ENCODE measurements at regions not wholly inside any gene's neighbourhood (a gene's known extent, or its start where the extent isn't known, plus 50 kb on each side); places are given as distances from the start of the nearest gene placed in this dataset.
"Not testable (repeated sequence)": the region's sequence is repeated elsewhere in the genome, so short reads cannot be mapped to it uniquely, and the experiment has no call there.

DNA sequence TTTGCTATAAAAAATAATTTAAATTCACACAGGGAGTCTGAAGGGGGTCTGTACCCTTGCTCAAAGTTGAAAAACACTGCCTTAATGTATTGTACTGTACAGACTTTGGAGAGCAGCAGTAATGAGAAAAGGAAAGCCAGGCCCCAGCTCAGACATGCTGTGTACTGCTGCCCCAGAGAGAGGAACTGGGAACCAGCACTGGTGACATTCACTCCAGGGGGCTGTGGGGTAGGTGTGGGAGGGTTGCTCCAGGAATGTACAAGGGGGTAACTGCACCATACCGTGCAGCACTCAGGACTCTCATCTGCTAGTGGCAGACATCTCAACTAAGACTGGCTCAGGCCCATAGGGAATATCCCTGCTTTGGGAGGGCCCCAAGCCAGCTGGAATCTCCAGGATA lies 146.0 kb upstream of the RMP24 start:
- ATAC-seq, result no peak

GRCh38 chr18:35827275-35827902 lies 145.1 kb upstream of the RMP24 start:
- peak; percentile 32 for ATAC-seq
- DNase-seq, result no peak

More for the DNA sequence above, 146.0 kb upstream of the RMP24 start:
- no peak for DNase-seq

DNA sequence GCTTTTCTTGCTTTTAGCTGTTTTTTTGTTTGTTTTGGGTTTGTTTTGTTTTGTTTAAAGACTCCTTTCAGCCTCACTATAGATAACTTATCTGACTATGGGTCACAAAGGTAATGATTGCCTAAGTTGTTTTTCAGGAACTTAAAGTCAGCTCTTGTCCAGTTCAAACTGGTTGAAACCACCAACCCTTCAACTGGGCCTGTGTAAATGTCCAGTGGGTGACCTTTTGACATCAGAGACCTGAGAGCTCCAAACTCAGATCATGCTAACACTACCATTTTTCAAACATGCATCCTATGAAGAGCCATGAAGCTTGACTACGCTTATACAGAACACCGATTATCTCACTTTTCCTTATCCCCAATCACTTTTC lies 144.6 kb upstream of the RMP24 start:
- DNase-seq (no peak), ATAC-seq (no peak)

GRCh38 chr18:35828591-35828990 lies 143.9 kb upstream of the RMP24 start:
- DNase-seq, result no peak
- no peak for ATAC-seq

GRCh38 chr18:35835366-35835765 lies 137.1 kb upstream of the RMP24 start:
- ATAC-seq (no peak), DNase-seq (no peak)

GRCh38 chr18:35835833-35836232 lies 136.6 kb upstream of the RMP24 start:
- ATAC-seq (no peak), DNase-seq (no peak)

GRCh38 chr18:35836932-35837331 lies 135.5 kb upstream of the RMP24 start:
- DNase-seq (no peak), ATAC-seq (no peak)

- DNase-seq (no peak), ATAC-seq (no peak)
These were observed 134.5 kb upstream of the RMP24 start for GRCh38 chr18:35837922-35838496.

DNA sequence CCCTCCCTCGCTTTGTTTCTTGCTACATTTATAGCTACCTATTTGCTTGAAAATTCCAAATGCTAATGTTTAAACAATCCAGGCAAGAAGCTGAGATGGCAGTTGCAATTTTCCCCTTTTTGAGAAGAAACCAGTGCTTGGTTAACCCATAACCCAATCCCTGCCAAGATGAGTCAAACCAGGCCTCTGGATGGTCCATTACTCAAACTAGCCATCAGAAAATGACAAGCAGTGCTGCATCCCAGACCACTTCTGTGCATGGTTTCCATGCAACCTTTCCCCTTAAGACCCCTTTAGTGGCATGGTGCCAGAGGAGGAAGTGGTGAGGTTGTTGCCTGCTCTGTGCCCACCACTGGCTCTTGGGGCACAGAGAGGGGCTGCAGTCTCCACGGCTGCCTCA lies 131.2 kb upstream of the RMP24 start:
- DNase-seq, result no peak
- no peak for ATAC-seq

DNA sequence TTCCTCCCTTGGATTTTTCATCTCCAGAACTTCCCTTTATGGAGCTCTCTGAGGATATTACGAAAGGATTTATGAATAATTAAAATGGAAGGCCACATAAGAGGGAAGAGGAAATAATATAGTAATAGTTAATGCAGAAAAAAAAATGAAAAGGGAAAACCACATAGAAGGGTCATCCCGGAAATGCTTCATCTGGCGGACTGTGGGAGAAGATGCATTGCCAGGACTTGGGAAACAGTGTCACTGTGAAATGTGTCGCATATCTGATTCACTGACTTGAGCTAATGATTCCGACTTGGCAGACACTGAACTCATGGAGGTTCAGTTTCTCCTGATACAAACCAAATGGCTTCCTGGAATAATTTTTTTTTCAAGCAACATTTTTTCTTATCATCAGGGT lies 129.9 kb upstream of the RMP24 start:
- DNase-seq (no peak), ATAC-seq (no peak)

GRCh38 chr18:35848321-35848720 lies 124.2 kb upstream of the RMP24 start:
- DNase-seq, ATAC-seq: not testable (repeated sequence)

DNA sequence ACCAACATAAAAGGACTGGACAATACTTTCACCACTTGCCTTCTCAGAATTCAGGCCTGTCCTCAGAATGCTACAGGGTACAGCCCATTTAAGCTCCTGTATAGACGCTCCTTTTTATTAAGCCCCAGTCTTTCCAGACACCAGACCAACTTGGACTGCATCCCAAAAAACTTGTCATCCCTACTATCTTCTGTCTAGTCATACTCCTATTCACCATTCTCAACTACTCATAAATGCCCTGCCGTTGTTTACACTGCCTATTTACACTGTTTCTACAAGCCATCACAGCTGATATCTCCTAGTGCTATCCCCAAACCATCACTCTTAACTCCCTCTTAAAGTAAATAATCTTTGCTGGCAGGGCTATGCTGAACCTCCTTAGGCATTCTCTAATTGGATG lies 123.2 kb upstream of the RMP24 start:
- not testable (repeated sequence) for ATAC-seq, DNase-seq

DNA sequence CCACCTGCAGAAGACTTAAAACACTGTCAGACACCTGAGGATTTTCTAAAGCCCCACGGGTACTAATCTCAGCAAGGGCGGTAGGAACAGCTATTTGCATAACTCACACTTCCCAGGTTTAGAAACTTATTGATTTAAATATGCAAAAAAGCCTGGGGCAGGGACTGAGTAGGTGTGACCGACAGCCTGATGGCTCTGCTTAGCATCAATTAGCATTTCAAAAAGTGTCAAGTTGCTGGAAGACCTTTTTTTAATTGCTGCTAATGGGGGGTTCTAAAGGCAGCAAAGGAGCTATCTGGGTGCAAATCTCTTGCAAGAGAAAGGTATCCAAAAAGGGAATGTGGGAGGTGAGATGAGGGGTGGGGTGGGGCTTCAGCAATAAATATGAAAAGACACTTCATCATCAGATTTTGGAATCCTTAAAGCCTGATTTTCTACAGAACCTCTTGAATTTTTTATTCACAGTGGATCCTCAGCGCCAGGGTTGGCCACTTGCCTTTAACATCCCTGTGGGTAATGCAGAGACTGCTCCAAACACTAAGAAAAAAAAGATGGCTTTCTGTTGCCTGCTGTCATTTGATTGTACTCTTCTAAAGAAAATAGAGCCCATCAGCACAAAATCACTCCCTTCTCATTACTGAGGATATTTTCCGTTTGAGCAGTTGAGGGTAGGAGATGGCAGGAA lies 121.1 kb upstream of the RMP24 start:
- DNase-seq (no peak), ATAC-seq (no peak)

DNA sequence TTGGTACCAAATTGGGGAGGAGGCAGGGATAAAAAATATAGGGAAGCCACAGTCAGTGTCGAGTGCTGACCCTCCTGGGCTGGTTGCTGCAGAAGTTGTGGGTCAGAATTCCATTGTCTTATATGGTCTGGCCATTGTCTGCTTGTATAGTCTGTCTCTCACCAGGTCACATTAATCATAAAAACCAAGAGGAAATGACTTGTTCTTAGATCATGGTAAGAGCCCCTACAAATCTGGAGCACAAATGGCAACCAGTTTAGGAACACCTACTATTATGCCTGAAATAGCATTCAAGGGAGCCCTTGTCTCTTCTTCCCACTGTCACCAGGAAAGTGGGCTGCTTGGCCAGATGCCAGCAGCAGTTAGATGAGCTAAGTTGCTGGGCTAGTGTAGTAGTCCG lies 119.7 kb upstream of the RMP24 start:
- DNase-seq (no peak), ATAC-seq (no peak)

GRCh38 chr18:35854095-35854494 lies 118.4 kb upstream of the RMP24 start:
- ATAC-seq, result no peak

DNA sequence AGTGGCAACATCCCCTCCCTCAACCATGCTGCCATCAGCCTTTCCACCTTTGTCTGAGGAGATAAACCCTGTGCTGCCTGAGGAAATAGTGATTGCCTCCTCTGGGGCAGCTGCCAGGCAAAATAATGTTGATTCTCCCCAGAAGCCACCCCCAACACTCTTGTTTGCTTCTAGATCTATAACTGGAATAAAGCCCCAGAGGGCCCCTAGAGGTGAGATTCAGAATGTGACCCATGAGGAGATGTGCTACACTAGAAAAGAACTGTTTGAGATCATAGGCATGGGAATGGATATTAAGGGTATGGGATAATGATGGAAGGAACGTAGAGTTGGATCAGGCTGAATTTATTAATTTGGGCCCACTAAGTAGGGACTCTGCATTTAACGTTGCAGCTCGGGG lies 116.3 kb upstream of the RMP24 start:
- DNase-seq (no peak), ATAC-seq (no peak)

More at GRCh38 chr18:35854095-35854494, 118.4 kb upstream of the RMP24 start:
- DNase-seq, result no peak

GRCh38 chr18:35856721-35857120 lies 115.8 kb upstream of the RMP24 start:
- not testable (repeated sequence) for ATAC-seq, DNase-seq

- DNase-seq, ATAC-seq: not testable (repeated sequence)
These were observed 114.9 kb upstream of the RMP24 start for GRCh38 chr18:35857581-35857980.

DNA sequence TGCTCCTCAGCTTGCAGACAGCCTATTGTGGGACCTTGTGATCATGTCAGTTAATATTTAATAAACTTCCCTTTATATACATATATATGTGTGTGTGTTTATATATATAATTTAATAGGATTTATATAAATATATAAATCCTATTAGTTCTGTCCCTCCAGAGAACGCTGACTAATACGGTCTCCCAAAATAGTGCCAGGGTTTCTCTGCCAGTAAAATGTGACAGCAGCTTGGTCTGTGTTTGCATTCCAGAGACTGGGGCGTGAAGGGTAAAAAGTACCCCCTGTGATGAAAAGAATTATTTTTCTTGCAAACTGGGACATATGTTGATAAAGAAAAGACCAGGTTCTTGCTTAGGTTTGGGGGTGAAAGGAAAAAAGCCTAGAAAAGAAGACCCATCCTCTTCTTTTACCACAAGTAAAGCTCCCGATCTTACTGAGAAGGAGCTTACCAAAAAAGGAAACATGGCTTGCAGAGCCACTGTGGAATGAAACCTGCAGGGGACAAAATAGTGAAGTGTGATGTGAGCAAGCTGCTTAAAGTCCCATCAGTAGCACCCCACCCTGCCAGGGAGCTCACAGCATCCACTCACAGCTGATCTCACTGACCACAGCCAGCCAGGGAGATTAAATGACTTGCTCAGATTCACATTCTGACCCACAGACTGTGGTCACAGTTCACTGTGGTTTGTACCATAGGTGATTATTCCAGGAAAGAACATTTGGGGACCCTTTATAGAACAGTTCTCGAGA lies 110.9 kb upstream of the RMP24 start:
- no peak for DNase-seq
- ATAC-seq, result no peak

- no peak for ATAC-seq
These were observed 110.3 kb upstream of the RMP24 start for GRCh38 chr18:35862119-35862640.

GRCh38 chr18:35864916-35865315 lies 107.6 kb upstream of the RMP24 start:
- no peak for DNase-seq
- no peak for ATAC-seq

More at GRCh38 chr18:35862119-35862640, 110.3 kb upstream of the RMP24 start:
- no peak for DNase-seq

GRCh38 chr18:35868915-35869314 lies 103.6 kb upstream of the RMP24 start:
- DNase-seq, result no peak
- ATAC-seq, result no peak

DNA sequence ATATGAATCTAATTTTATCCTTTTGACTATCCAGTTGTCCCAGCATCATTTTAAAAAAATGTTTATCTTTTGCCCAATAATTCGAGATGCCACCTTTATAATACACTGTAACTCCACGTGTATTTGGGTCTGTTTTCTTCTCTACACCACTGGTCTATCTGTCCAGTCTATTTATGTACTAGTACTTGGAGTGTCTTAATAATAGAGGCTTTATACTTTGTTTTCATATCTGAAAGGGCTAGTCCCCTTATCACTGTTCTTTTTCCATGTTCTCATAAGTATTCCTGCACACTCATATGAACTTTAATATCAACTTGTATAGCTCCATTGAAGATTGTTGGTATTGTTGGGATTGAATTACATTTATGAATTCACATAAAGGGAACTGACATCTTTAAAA lies 101.1 kb upstream of the RMP24 start:
- no peak for DNase-seq
- no peak for ATAC-seq

All from stimulated activated naive CD8-positive, alpha-beta T cell treated with anti-CD3 and anti-CD28 coated beads, Interleukin-15, Interleukin-2, amounts not matched to agents 100 U/mL and 50 U/mL, for 24 hours (primary cell).